Transverse colon (tissue), 4 donors: ENCODE measurements at regions not wholly inside any gene's neighbourhood (a gene's known extent, or its start where the extent isn't known, plus 50 kb on each side); places are given as distances from the start of the nearest gene placed in this dataset.
A peak's percentile ranks its signal among the peaks of the same experiment; 100 is the strongest.

Experiments used
- DNase-seq: peaks from one replicate; pipeline ENCODE4 v3.0.0-alpha.2; 2019
- H3K27ac ChIP-seq, 4 donors: fragments of 200-600 bp; sonication (generic); 2 replicates each; pipeline ENCODE4 v1.5.1; 2016 to 2018; ENCODE audit warnings: inconsistent platforms in 4 of 4
- H3K27me3 ChIP-seq: fragments of 200-600 bp; sonication (generic); 2 replicates; pipeline ENCODE4 v1.5.1; 2017; ENCODE audit warnings: inconsistent platforms
- H3K36me3 ChIP-seq, 4 donors: fragments of 200-600 bp; sonication (generic); 2 replicates each; pipeline ENCODE4 v1.5.1; 2017 to 2019; ENCODE audit warnings: inconsistent platforms in 4 of 4
- H3K4me1 ChIP-seq, 4 donors: fragments of 200-600 bp; sonication (generic); 2 replicates each; pipeline ENCODE4 v1.5.1; 2017 to 2020; ENCODE audit warnings: inconsistent platforms in 4 of 4
- H3K4me3 ChIP-seq, 4 donors: fragments of 200-600 bp; sonication (generic); 1 replicate in 1 of 4; 2 replicates in 3 of 4; pipeline versions ENCODE4 v1.5.1 to v1.6.1; 2017 to 2019; ENCODE audit warnings: inconsistent platforms in 4 of 4
- H3K9me3 ChIP-seq, 2 donors: fragments of 200-600 bp; sonication (generic); 2 replicates each; pipeline ENCODE4 v1.5.1; 2017 to 2019; ENCODE audit warnings: inconsistent platforms in 2 of 2
- EP300 ChIP-seq: sonication (generic); formaldehyde crosslinking; IDR thresholded peaks from one replicate; pipeline ENCODE4 v1.6.1; 2017; ENCODE audit warnings: antibody characterized with exemption, low read depth
- POLR2A ChIP-seq: fragments of 450-650 bp; IDR thresholded peaks from one replicate; pipeline ENCODE4 v1.6.1; 2016; ENCODE audit warnings: antibody characterized with exemption, mild to moderate bottlenecking, moderate library complexity
- POLR2AphosphoS5 ChIP-seq, 3 donors: sonication (generic); formaldehyde crosslinking; IDR thresholded peaks; one replicate each; pipeline ENCODE4 v1.6.1; 2016; ENCODE audit warnings: antibody characterized with exemption in 3 of 3
- WGBS, 2 donors: methylation state at CpG; one replicate each; pipeline ENCODE4 v1.1.5; 2018; ENCODE audit warnings: low coverage in 1 of 2; 5-methylcytosine and 5-hydroxymethylcytosine counted together
- in situ Hi-C, 4 donors: fragments of 200-750 bp; cut with MboI; loops; one replicate each; pipeline versions ENCODE4 v1.15.0 to v1.15.1; 2017; ENCODE audit warnings: low sequenced_read_pairs in 3 of 4, low pct_ligation_motif_present in 1 of 4, low pct_unique_long_range_greater_than_20kb in 1 of 4
- intact Hi-C: fragments of 100-400 bp; cut with DNase I; formaldehyde crosslinking; loops from one replicate; pipeline ENCODE4 v1.15.1; 2023; ENCODE audit warnings: low total_unique reads
- TF ChIP-seq, protein P1 (sequence below), 5 experiments: fragments of 200-600 bp in 3 of 5; fragments of 450-650 bp in 2 of 5; sonication (generic) in 3 of 5; IDR thresholded peaks; 1 replicate in 2 of 5; 2 replicates in 3 of 5; pipeline ENCODE4 v1.5.1; 2016 to 2017; ENCODE audit warnings: antibody characterized with exemption in 5 of 5, inconsistent platforms in 3 of 5, mild to moderate bottlenecking in 2 of 5, moderate library complexity in 1 of 5

DNA sequence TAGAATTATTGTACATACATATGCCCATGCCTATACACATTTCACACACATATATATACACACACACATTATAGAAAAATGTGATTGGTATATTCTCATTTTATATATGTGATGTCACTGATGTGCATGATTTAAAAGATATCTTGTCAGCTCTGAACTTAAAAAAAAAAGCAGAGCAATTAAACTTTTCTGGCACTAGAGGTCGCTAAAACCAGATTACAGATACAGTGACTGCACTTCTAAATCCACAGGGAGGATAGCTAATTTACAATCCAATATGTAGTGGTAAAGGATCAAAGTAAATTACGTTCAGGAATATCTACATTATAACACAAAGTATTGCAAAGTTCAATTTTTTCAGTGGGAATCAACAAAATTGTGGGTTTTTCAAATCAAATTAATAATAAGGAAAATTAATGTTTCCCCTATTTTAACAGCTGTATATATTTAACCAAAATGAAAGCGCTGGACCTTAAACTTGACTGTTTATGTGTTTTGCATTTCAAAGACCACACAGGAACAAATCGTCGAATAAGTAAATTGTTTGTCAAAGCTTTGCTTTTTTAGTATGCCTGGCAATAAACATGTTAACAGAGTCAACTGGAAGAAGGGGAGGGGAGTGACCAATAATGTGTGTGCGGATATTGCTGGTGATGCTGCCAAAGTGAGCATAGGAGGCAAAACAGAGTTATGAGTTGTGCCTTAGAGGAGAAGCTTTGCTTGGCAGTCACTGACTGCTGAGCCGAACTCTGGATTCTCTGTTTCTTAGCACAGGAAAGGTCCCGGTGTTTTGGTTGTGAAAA is 1201.4 kb upstream of the C9orf72 start:
- no peaks in the 10 kb centered on the region for H3K27me3 ChIP-seq
- no peaks in the 10 kb centered on the region for H3K9me3 ChIP-seq
- H3K36me3 ChIP-seq: no peaks in the 10 kb centered on the region
- in situ Hi-C loops (loop anchor here in 1 of 4 donors (25.0 kb wide), 1 partner anchor 463 kb away; no protein-coding TSS in a partner anchor), intact Hi-C loops (no loop called here)
- DNase-seq: no peak
- no peak overlapping the region for H3K4me3 ChIP-seq
- no peak overlapping the region for H3K27ac ChIP-seq
- 29 to 42% methylated on average over 6 to 8 of the region's 8 CpGs for WGBS, 2 donors
- TF ChIP-seq, protein P1, sequence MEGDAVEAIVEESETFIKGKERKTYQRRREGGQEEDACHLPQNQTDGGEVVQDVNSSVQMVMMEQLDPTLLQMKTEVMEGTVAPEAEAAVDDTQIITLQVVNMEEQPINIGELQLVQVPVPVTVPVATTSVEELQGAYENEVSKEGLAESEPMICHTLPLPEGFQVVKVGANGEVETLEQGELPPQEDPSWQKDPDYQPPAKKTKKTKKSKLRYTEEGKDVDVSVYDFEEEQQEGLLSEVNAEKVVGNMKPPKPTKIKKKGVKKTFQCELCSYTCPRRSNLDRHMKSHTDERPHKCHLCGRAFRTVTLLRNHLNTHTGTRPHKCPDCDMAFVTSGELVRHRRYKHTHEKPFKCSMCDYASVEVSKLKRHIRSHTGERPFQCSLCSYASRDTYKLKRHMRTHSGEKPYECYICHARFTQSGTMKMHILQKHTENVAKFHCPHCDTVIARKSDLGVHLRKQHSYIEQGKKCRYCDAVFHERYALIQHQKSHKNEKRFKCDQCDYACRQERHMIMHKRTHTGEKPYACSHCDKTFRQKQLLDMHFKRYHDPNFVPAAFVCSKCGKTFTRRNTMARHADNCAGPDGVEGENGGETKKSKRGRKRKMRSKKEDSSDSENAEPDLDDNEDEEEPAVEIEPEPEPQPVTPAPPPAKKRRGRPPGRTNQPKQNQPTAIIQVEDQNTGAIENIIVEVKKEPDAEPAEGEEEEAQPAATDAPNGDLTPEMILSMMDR (IDR thresholded peaks at IDR 0.05): peak; percentile 30 to 55 (median 46)
- TF ChIP-seq POLR2A (no peak), EP300 (no peak), POLR2AphosphoS5 (IDR thresholded peaks at IDR 0.05) (no peak)
- H3K4me1 ChIP-seq: no peaks in the 10 kb centered on the region

- in situ Hi-C loops (no loop called here), intact Hi-C loops (no loop called here)
Measured at GRCh38 chr9:28779243-28779642, 1206.0 kb upstream of the C9orf72 start.

DNA sequence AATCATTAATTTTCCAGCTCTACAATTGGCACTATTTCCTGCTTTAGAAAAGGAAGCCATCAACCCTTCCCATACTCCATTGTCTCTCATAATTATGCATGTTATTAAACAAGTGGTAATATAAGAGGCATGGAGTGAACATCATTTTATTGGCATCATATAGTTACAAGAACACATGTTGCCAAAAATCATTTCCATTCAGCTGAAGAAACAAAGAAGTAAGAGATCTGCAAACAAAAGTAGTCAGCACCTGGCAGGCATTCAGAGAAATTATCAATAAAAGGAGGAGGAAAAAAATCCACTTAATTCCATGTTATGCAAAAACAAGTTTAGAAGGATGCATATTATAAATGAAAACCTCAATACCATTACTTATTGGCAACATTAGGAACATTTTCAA is 1208.2 kb upstream of the C9orf72 start:
- no peaks in the 10 kb centered on the region for H3K27me3 ChIP-seq
- TF ChIP-seq POLR2A: no peak
- TF ChIP-seq EP300: no peak
- TF ChIP-seq, protein P1 (IDR thresholded peaks at IDR 0.05): no peak
- no peak for TF ChIP-seq POLR2AphosphoS5 (IDR thresholded peaks at IDR 0.05)
- no peak overlapping the region for H3K27ac ChIP-seq
- in situ Hi-C loops: no loop called here
- no peaks in the 10 kb centered on the region for H3K36me3 ChIP-seq
- no peak overlapping the region for H3K4me3 ChIP-seq
- H3K4me1 ChIP-seq: no peaks in the 10 kb centered on the region
- DNase-seq: no peak
- no peaks in the 10 kb centered on the region for H3K9me3 ChIP-seq
- intact Hi-C loops: no loop called here

More at GRCh38 chr9:28779243-28779642, 1206.0 kb upstream of the C9orf72 start:
- Histone ChIP-seq H3K27me3 (no peaks in the 10 kb centered on the region), H3K36me3 (no peaks in the 10 kb centered on the region), H3K9me3 (no peaks in the 10 kb centered on the region), H3K4me3 (no peak overlapping the region), H3K4me1 (no peaks in the 10 kb centered on the region), H3K27ac (no peak overlapping the region)
- TF ChIP-seq POLR2A (no peak), EP300 (no peak), POLR2AphosphoS5 (IDR thresholded peaks at IDR 0.05) (no peak)
- TF ChIP-seq, protein P1 (IDR thresholded peaks at IDR 0.05): no peak
- no peak for DNase-seq

- no peak overlapping the region for H3K27ac ChIP-seq
- in situ Hi-C loops (no loop called here), intact Hi-C loops (no loop called here)
- WGBS, 2 donors: 87% methylated on average over 1 of the region's 1 CpG; no CpG with 5 or more reads in 1 of the 2 donors
- H3K4me3 ChIP-seq: no peak overlapping the region
- no peaks in the 10 kb centered on the region for H3K36me3 ChIP-seq
- TF ChIP-seq EP300 (no peak), POLR2A (no peak), POLR2AphosphoS5 (IDR thresholded peaks at IDR 0.05) (no peak)
- TF ChIP-seq, protein P1 (IDR thresholded peaks at IDR 0.05): no peak
- no peaks in the 10 kb centered on the region for H3K27me3 ChIP-seq
- no peak for DNase-seq
- H3K4me1 ChIP-seq: no peaks in the 10 kb centered on the region
- no peaks in the 10 kb centered on the region for H3K9me3 ChIP-seq
Measured at GRCh38 chr9:28782630-28783029, 1209.3 kb upstream of the C9orf72 start.
